H1 (cell line): ENCODE measurements at regions not wholly inside any gene's neighbourhood (a gene's known extent, or its start where the extent isn't known, plus 50 kb on each side); places are given as distances from the start of the nearest gene placed in this dataset.
"Not testable (repeated sequence)": the region's sequence is repeated elsewhere in the genome, so short reads cannot be mapped to it uniquely, and the experiment has no call there.

ENCODE experiments used
- BACH1 ChIP-seq: IDR thresholded peaks from 2 replicates; pipeline ENCODE4 v1.6.1; 2012; ENCODE audit warnings: low read length, improper control_type of control experiment
- CREB1 ChIP-seq: IDR thresholded peaks from 2 replicates; pipeline ENCODE4 v1.6.1; 2012; ENCODE audit warnings: inconsistent platforms
- CTCF ChIP-seq, 3 experiments: IDR thresholded peaks; 1 replicate in 2 of 3; 2 replicates in 1 of 3; pipeline versions ENCODE4 v1.5.1 to v1.6.1; 2011; ENCODE audit warnings: low read length in 3 of 3, mild to moderate bottlenecking in 3 of 3, inconsistent platforms in 2 of 3, low read depth in 1 of 3, moderate library complexity in 1 of 3; ENCODE audit not compliant: insufficient read depth in 1 of 3; ENCODE audit errors: control extremely low read depth in 1 of 3
- EZH2 ChIP-seq: fragments of 200-600 bp; sonication (generic); IDR thresholded peaks from 2 replicates; pipeline ENCODE4 v1.7.1; 2012; ENCODE audit warnings: low read depth, mild to moderate bottlenecking, moderate library complexity, low read length, inconsistent platforms; ENCODE audit not compliant: severe bottlenecking
- GABPA ChIP-seq: IDR thresholded peaks from 2 replicates; pipeline ENCODE4 v1.6.1; 2011; ENCODE audit warnings: mild to moderate bottlenecking, low read length, moderate library complexity, borderline replicate concordance; ENCODE audit not compliant: insufficient read depth
- JUND ChIP-seq: IDR thresholded peaks from 2 replicates; pipeline ENCODE4 v1.6.1; 2011; ENCODE audit warnings: mild to moderate bottlenecking, improper control_type of control experiment, low read length
- KDM1A ChIP-seq: fragments of 200-600, 300-600 bp; sonication (generic); IDR thresholded peaks from 2 replicates; pipeline ENCODE4 v1.7.1; 2016; ENCODE audit warnings: mild to moderate bottlenecking, low read length, borderline replicate concordance
- PHF8 ChIP-seq: fragments of 200-600 bp; sonication (generic); conservative IDR thresholded peaks from 2 replicates; pipeline ENCODE4 v1.7.1; 2012; ENCODE audit warnings: low read depth, mild to moderate bottlenecking, inconsistent platforms, low read length, moderate library complexity
- RAD21 ChIP-seq, 2 experiments: IDR thresholded peaks in 1 of 2; conservative IDR thresholded peaks in 1 of 2; 2 replicates each; pipeline ENCODE4 v1.6.1; 2011; ENCODE audit warnings: low read depth in 2 of 2, low read length in 2 of 2, improper control_type of control experiment in 1 of 2, inconsistent platforms in 1 of 2, mild to moderate bottlenecking in 1 of 2, moderate library complexity in 1 of 2
- RFX5 ChIP-seq: IDR thresholded peaks from 2 replicates; pipeline ENCODE4 v1.6.1; 2011; ENCODE audit warnings: low read depth, low read length, improper control_type of control experiment, borderline replicate concordance

- TF ChIP-seq BACH1; CREB1; EZH2; RAD21 (IDR thresholded peaks at IDR 0.05 in 1 of 2, conservative IDR thresholded peaks at IDR 0.05 in 1 of 2; ENCODE audit: low read depth in 2 of 2, low read length in 2 of 2); CTCF (IDR thresholded peaks at IDR 0.05; ENCODE audit: control extremely low read depth in 1 of 3, insufficient read depth in 1 of 3, low read depth in 1 of 3, low read length in 3 of 3); JUND; PHF8; RFX5; KDM1A; GABPA: not testable (repeated sequence)
Observed at GRCh38 chrX:115853260-115853659, 292.3 kb downstream of the PLS3 start.
